IMR-90 (cell line): ENCODE measurements at regions not wholly inside any gene's neighbourhood (a gene's known extent, or its start where the extent isn't known, plus 50 kb on each side); places are given as distances from the start of the nearest gene placed in this dataset.

Experiments
- ATAC-seq: fragments of 200-7000 bp; cut with Tn5 transposase; 2 replicates; pipeline ENCODE4 v1.9.1; 2020; ENCODE audit warnings: low read depth, mild to moderate bottlenecking, moderate library complexity
- BruUV-seq: library from RNA; stranded (reverse); fragments of 400-500 nt; replicated peaks from 2 replicates; lab custom pipeline; 2021; lab: Mats Ljungman, UMichigan
- CTCF ChIA-PET: fragments of 300-600 bp; formaldehyde crosslinking; extraction: SDS; loops from one replicate; lab custom pipeline; 2021; ENCODE audit warnings: antibody characterized with exemption; lab: Yijun Ruan, JAX
- POLR2A ChIA-PET: fragments of 300-600 bp; sonication (Branson Sonifier 250); formaldehyde crosslinking; loops from one replicate; lab custom pipeline; 2022; ENCODE audit warnings: antibody characterized with exemption; ENCODE audit not compliant: unreplicated experiment; lab: Charles Lee
- DNase-seq: peaks from one replicate; pipeline ENCODE4 v3.0.0; 2013
- H2AFZ ChIP-seq: replicated peaks from 2 replicates; pipeline ENCODE3; 2013; ENCODE audit warnings: low read length, mild to moderate bottlenecking; ENCODE audit not compliant: poor library complexity
- H2AK5ac ChIP-seq: 2 replicates; pipeline ENCODE4 v1.6.1; 2013; ENCODE audit warnings: low read depth, low read length, inconsistent platforms
- H2AK9ac ChIP-seq: replicated peaks from 2 replicates; pipeline ENCODE3; 2013; ENCODE audit warnings: mild to moderate bottlenecking, low read depth, low read length, moderate library complexity; ENCODE audit not compliant: poor library complexity
- H2BK120ac ChIP-seq: 2 replicates; pipeline ENCODE4 v1.6.1; 2013; ENCODE audit warnings: low read depth, low read length, inconsistent platforms
- H2BK15ac ChIP-seq: 3 replicates; pipeline ENCODE4 v1.6.1; 2013; ENCODE audit warnings: low read depth, low read length, inconsistent platforms
- H2BK20ac ChIP-seq: 2 replicates; pipeline ENCODE4 v1.6.1; 2013; ENCODE audit warnings: low read depth, mild to moderate bottlenecking, inconsistent platforms, low read length, moderate library complexity
- H2BK5ac ChIP-seq: 2 replicates; pipeline ENCODE4 v1.6.1; 2013; ENCODE audit warnings: mild to moderate bottlenecking, low read depth, low read length, inconsistent platforms; ENCODE audit not compliant: poor library complexity, severe bottlenecking
- H3K14ac ChIP-seq: replicated peaks from 2 replicates; pipeline ENCODE4 v1.6.1; 2013; ENCODE audit warnings: low read depth, low read length, inconsistent platforms
- H3K18ac ChIP-seq: 2 replicates; pipeline ENCODE4 v1.6.1; 2013; ENCODE audit warnings: low read depth, low read length, control low read depth
- H3K23ac ChIP-seq: 2 replicates; pipeline ENCODE4 v1.6.1; 2013; ENCODE audit warnings: low read depth, low read length, inconsistent platforms
- H3K27ac ChIP-seq: 2 replicates; pipeline ENCODE4 v1.5.1; 2013; ENCODE audit warnings: mild to moderate bottlenecking, control low read depth, low read length; ENCODE audit not compliant: insufficient read depth
- H3K27me3 ChIP-seq: 2 replicates; pipeline ENCODE4 v1.6.1; 2013; ENCODE audit warnings: low read length; ENCODE audit not compliant: control insufficient read depth, insufficient read depth
- H3K36me3 ChIP-seq: 2 replicates; pipeline ENCODE4 v1.6.1; 2013; ENCODE audit warnings: low read length, mixed read lengths; ENCODE audit not compliant: control insufficient read depth, insufficient read depth
- H3K4ac ChIP-seq: 2 replicates; pipeline ENCODE4 v1.6.1; 2013; ENCODE audit warnings: low read depth, low read length, inconsistent platforms
- H3K4me1 ChIP-seq: 2 replicates; pipeline ENCODE4 v1.6.1; 2013; ENCODE audit warnings: low read length, mixed read lengths; ENCODE audit not compliant: control insufficient read depth, insufficient read depth
- H3K4me2 ChIP-seq: 2 replicates; pipeline ENCODE4 v1.6.1; 2013; ENCODE audit warnings: low read depth, mild to moderate bottlenecking, control low read depth, low read length, moderate library complexity
- H3K4me3 ChIP-seq: 2 replicates; pipeline ENCODE4 v1.5.1; 2013; ENCODE audit warnings: low read depth, mild to moderate bottlenecking, control low read depth, low read length, moderate library complexity; ENCODE audit not compliant: insufficient read depth
- H3K56ac ChIP-seq: 2 replicates; pipeline ENCODE4 v1.6.1; 2013; ENCODE audit warnings: low read length, inconsistent platforms; ENCODE audit not compliant: insufficient read depth; ENCODE audit errors: extremely low read depth
- H3K79me1 ChIP-seq, 2 experiments: 2 replicates each; pipeline ENCODE4 v1.6.1; 2013; ENCODE audit warnings: low read length in 2 of 2, inconsistent platforms in 1 of 2, low read depth in 1 of 2
- H3K9ac ChIP-seq: 2 replicates; pipeline ENCODE4 v1.6.1; 2013; ENCODE audit warnings: low read depth, low read length, control low read depth
- H3K9me1 ChIP-seq: 2 replicates; pipeline ENCODE4 v1.6.1; 2013; ENCODE audit warnings: low read length, inconsistent platforms; ENCODE audit not compliant: insufficient read depth
- H3K9me3 ChIP-seq: 2 replicates; pipeline ENCODE4 v1.6.1; 2013; ENCODE audit warnings: low read length; ENCODE audit not compliant: control insufficient read depth, insufficient read depth
- H4K20me1 ChIP-seq: 2 replicates; pipeline ENCODE4 v1.6.1; 2013; ENCODE audit warnings: low read length, inconsistent platforms; ENCODE audit not compliant: insufficient read depth
- H4K5ac ChIP-seq: 2 replicates; pipeline ENCODE4 v1.6.1; 2013; ENCODE audit warnings: mild to moderate bottlenecking, low read depth, low read length, control low read depth
- H4K8ac ChIP-seq, 2 experiments: 2 replicates each; pipeline ENCODE4 v1.6.1; 2013; ENCODE audit warnings: low read depth in 2 of 2, low read length in 2 of 2, control low read depth in 1 of 2, inconsistent platforms in 1 of 2
- H4K91ac ChIP-seq: 2 replicates; pipeline ENCODE4 v1.6.1; 2013; ENCODE audit warnings: low read depth, low read length, inconsistent platforms; ENCODE audit not compliant: insufficient read depth
- BHLHE40 ChIP-seq: fragments of 150-350 bp; IDR thresholded peaks from 2 replicates; pipeline ENCODE4 v1.6.1; 2016; ENCODE audit warnings: mild to moderate bottlenecking, low read depth, low read length
- CEBPB ChIP-seq: IDR thresholded peaks from 2 replicates; pipeline ENCODE4 v1.6.1; 2012; ENCODE audit warnings: low read depth, low read length, improper control_type of control experiment
- FOS ChIP-seq: fragments of 150-350 bp; IDR thresholded peaks from 2 replicates; pipeline ENCODE4 v1.6.1; 2016; ENCODE audit warnings: low read depth, low read length
- RAD21 ChIP-seq: IDR thresholded peaks from 2 replicates; pipeline ENCODE4 v1.6.1; 2012; ENCODE audit warnings: low read length, improper control_type of control experiment
- SMC3 ChIP-seq: fragments of 150-350 bp; IDR thresholded peaks from 2 replicates; pipeline ENCODE4 v1.6.1; 2016; ENCODE audit warnings: low read depth, mild to moderate bottlenecking, antibody characterized with exemption, low read length, moderate library complexity
- dilution Hi-C: fragments of 300-500 bp; cut with HindIII; formaldehyde crosslinking; loops from one replicate; pipeline ENCODE4 v1.14.3; 2018; ENCODE audit warnings: low sequenced_read_pairs; ENCODE audit not compliant: unreplicated experiment
- in situ Hi-C: fragments of 300-500 bp; cut with MboI; formaldehyde crosslinking; loops from 3 replicates; pipeline ENCODE4 v1.14.3; 2019; ENCODE audit warnings: low sequenced_read_pairs, inconsistent platforms, mixed read lengths
- intact Hi-C: fragments of 100-400 bp; cut with micrococcal nuclease; formaldehyde crosslinking; loops from 2 replicates; pipeline ENCODE4 v1.10.0; 2022

DNA sequence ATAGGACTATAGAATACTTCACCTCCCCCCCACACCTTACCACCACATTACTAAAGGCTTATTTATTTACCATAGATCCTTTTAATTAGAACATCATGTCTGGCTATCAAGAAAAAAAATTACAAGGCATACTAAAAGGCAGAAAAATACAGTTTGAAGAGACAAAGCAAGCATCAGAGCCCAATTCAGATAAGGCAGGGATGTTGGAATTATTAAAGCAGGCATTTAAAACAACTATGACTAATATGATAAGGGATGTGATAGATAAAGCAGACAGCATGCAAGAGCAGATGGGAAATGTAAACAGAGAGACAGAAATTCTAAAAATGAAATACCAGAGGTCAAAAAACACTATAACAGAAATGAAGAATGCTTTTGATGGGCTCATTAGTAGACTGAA is 55.4 kb upstream of the SMIM21 start:
- H3K79me1 ChIP-seq = no peaks in the 10 kb centered on the region
- ATAC-seq (peak; percentile 83), DNase-seq (peak; percentile 81)
- CTCF ChIA-PET = interaction anchor here (0.6 kb wide), 2 partner anchors 18 to 243 kb away, joined by 3 to 4 read pairs; no protein-coding TSS in a partner anchor
- peak overlapping the region; percentile 100; the same call in 1 of the 2 replicates for H3K27ac ChIP-seq
- H2BK15ac ChIP-seq = 0 out of 3 replicates have a peak overlapping the region, but pooled peaks have one; percentile 53
- 0 out of 2 replicates have a peak, but pooled peaks have one; percentile 4 for TF ChIP-seq FOS
- 0 out of 2 replicates have a peak, but pooled peaks have one; percentile 1 for TF ChIP-seq CEBPB
- peak; percentile 53; the same call in 1 of the 2 replicates for TF ChIP-seq BHLHE40
- TF ChIP-seq RAD21 = no peak
- no peak for TF ChIP-seq SMC3
- H3K27me3 ChIP-seq = no peaks in the 10 kb centered on the region
- dilution Hi-C loops (no loop called here), intact Hi-C loops (loop anchor here (2.0 to 10.0 kb wide), 2 partner anchors 156 to 772 kb away; no protein-coding TSS in a partner anchor), in situ Hi-C loops (loop anchor here (5.0 to 25.0 kb wide), 4 partner anchors 276 to 879 kb away; partner anchors contain the start of gene PTGR3)
- peak overlapping the region; percentile 56 for H4K91ac ChIP-seq
- H2AK5ac ChIP-seq = no peak overlapping the region
- H2BK20ac ChIP-seq = peak overlapping the region; percentile 86; the same call in 1 of the 2 replicates
- POLR2A ChIA-PET = no interaction called here
- H3K9me1 ChIP-seq = no peaks in the 10 kb centered on the region
- no TSS peak for BruUV-seq
- H2AK9ac ChIP-seq = no peak overlapping the region
- no peak overlapping the region for H2AFZ ChIP-seq
- H3K4me2 ChIP-seq = no peak overlapping the region; the same call in 1 of the 2 replicates
- no peak overlapping the region for H3K4me3 ChIP-seq
- H3K9ac ChIP-seq = peak overlapping the region; percentile 57; the same call in 1 of the 2 replicates
- H4K8ac ChIP-seq = peak overlapping the region in 1 of 2 experiments; percentile 44; a peak in 1 of 4 replicates
- H3K14ac ChIP-seq = no peak overlapping the region
- H2BK120ac ChIP-seq = peak overlapping the region; percentile 84
- H3K4ac ChIP-seq = peak overlapping the region; percentile 74
- peaks cover 7% of the 10 kb centered on the region for H3K9me3 ChIP-seq
- H3K36me3 ChIP-seq = no peaks in the 10 kb centered on the region
- peak overlapping the region; percentile 34; the same call in 1 of the 2 replicates for H3K23ac ChIP-seq
- peaks cover 4% of the 10 kb centered on the region; the same call in 1 of the 2 replicates for H3K4me1 ChIP-seq
- no peaks in the 10 kb centered on the region for H4K20me1 ChIP-seq
- peak overlapping the region; percentile 46 for H4K5ac ChIP-seq
- no peak overlapping the region for H3K56ac ChIP-seq
- H2BK5ac ChIP-seq = peak overlapping the region; percentile 77
- H3K18ac ChIP-seq = peak overlapping the region; percentile 98
